NCI-H2171 (cell line): ENCODE measurements at regions not wholly inside any gene's neighbourhood (a gene's known extent, or its start where the extent isn't known, plus 50 kb on each side); places are given as distances from the start of the nearest gene placed in this dataset.

Experiments used
- DNase-seq: peaks from one replicate; lab custom pipeline; 2025; lab: John Stamatoyannopoulos, UW

GRCh38 chr5:101932599-101932998 lies 363.5 kb downstream of the SLCO4C1 start:
- no peak for DNase-seq

GRCh38 chr5:101929628-101930027 lies 366.5 kb downstream of the SLCO4C1 start:
- DNase-seq, result no peak

GRCh38 chr5:101917166-101917565 lies 378.9 kb downstream of the SLCO4C1 start:
- DNase-seq, result no peak

GRCh38 chr5:101915554-101915953 lies 380.5 kb downstream of the SLCO4C1 start:
- no peak for DNase-seq

GRCh38 chr5:101904736-101905135 lies 391.3 kb downstream of the SLCO4C1 start:
- no peak for DNase-seq

GRCh38 chr5:101897914-101898313 lies 398.2 kb downstream of the SLCO4C1 start:
- DNase-seq, result peak; percentile 48

GRCh38 chr5:101894985-101895384 lies 401.1 kb downstream of the SLCO4C1 start:
- DNase-seq, result no peak

- DNase-seq, result no peak
These were observed 417.9 kb downstream of the SLCO4C1 start for GRCh38 chr5:101878190-101878589.

GRCh38 chr5:101877451-101877850 lies 418.6 kb downstream of the SLCO4C1 start:
- no peak for DNase-seq

GRCh38 chr5:101866473-101866872 lies 429.6 kb downstream of the SLCO4C1 start:
- no peak for DNase-seq

- DNase-seq, result no peak
These were observed 435.5 kb downstream of the SLCO4C1 start for GRCh38 chr5:101860563-101860962.

- no peak for DNase-seq
These were observed 435.9 kb downstream of the SLCO4C1 start for GRCh38 chr5:101860145-101860544.

- DNase-seq, result no peak
These were observed 449.6 kb downstream of the SLCO4C1 start for GRCh38 chr5:101846496-101846895.

- no peak for DNase-seq
These were observed 453.0 kb downstream of the SLCO4C1 start for GRCh38 chr5:101843055-101843454.

- DNase-seq, result no peak
These were observed 457.6 kb downstream of the SLCO4C1 start for GRCh38 chr5:101838435-101838834.

GRCh38 chr5:101829255-101829654 lies 466.8 kb downstream of the SLCO4C1 start:
- DNase-seq, result no peak

- no peak for DNase-seq
These were observed 484.6 kb downstream of the SLCO4C1 start for GRCh38 chr5:101811466-101811865.

- DNase-seq, result no peak
These were observed 489.7 kb downstream of the SLCO4C1 start for GRCh38 chr5:101806410-101806809.

GRCh38 chr5:101796427-101796826 lies 499.7 kb downstream of the SLCO4C1 start:
- DNase-seq, result no peak

- no peak for DNase-seq
These were observed 507.3 kb downstream of the SLCO4C1 start for GRCh38 chr5:101788797-101789196.

- no peak for DNase-seq
These were observed 511.0 kb downstream of the SLCO4C1 start for GRCh38 chr5:101785090-101785489.

GRCh38 chr5:101783241-101784013 lies 512.7 kb downstream of the SLCO4C1 start:
- no peak for DNase-seq

- DNase-seq, result no peak
These were observed 513.6 kb downstream of the SLCO4C1 start for GRCh38 chr5:101782352-101783103.
